Ovary (tissue), 7 donors: ENCODE measurements at regions not wholly inside any gene's neighbourhood (a gene's known extent, or its start where the extent isn't known, plus 50 kb on each side); places are given as distances from the start of the nearest gene placed in this dataset.

Source experiments
- DNase-seq, 5 donors: peaks; one replicate each; pipeline ENCODE4 v3.0.0-alpha.2; 2019 to 2020
- H3K27ac ChIP-seq, 2 donors: fragments of 200-600 bp; one replicate each; pipeline versions ENCODE4 v1.5.1 to v1.8.0; 2019 to 2022
- H3K27me3 ChIP-seq: fragments of 200-600 bp; one replicate; pipeline ENCODE4 v1.8.0; 2022
- H3K36me3 ChIP-seq: fragments of 200-600 bp; sonication (generic); one replicate; pipeline ENCODE4 v1.5.1; 2019
- H3K4me1 ChIP-seq: one replicate; pipeline ENCODE4 v1.8.1; 2013; ENCODE audit warnings: mild to moderate bottlenecking, moderate library complexity; ENCODE audit not compliant: insufficient read depth
- H3K4me3 ChIP-seq: fragments of 200-600 bp; sonication (generic); one replicate; pipeline ENCODE4 v1.5.1; 2017
- H3K9me3 ChIP-seq, 2 donors: fragments of 200-600 bp in 1 of 2; sonication (generic) in 1 of 2; one replicate each; pipeline versions ENCODE4 v1.5.1 to v1.8.1; 2013 to 2019; ENCODE audit warnings: mild to moderate bottlenecking in 1 of 2, moderate library complexity in 1 of 2
- EP300 ChIP-seq: sonication (generic); formaldehyde crosslinking; IDR thresholded peaks from one replicate; pipeline ENCODE4 v1.6.1; 2017; ENCODE audit warnings: antibody characterized with exemption
- POLR2A ChIP-seq: fragments of 450-650 bp; IDR thresholded peaks from one replicate; pipeline ENCODE4 v1.6.1; 2017; ENCODE audit warnings: antibody characterized with exemption, mild to moderate bottlenecking, moderate library complexity
- WGBS, 3 donors: extraction: QIAGEN DNeasy Blood & Tissue Kit in 1 of 3; methylation state at CpG; one replicate each; pipeline versions ENCODE4 v1.1.5 to v1.1.7; 2013 to 2017; 5-methylcytosine and 5-hydroxymethylcytosine counted together
- intact Hi-C, 4 donors: fragments of 100-400 bp; cut with DNase I; formaldehyde crosslinking; loops; one replicate each; pipeline versions ENCODE4 v1.11.0 to v1.15.1; 2022 to 2023
- TF ChIP-seq, protein P1 (sequence below), 3 donors: fragments of 450-650 bp in 2 of 3; fragments of 200-600 bp in 1 of 3; IDR thresholded peaks; one replicate each; pipeline versions ENCODE4 v1.5.1 to v1.8.0; 2016 to 2022; ENCODE audit warnings: antibody characterized with exemption in 3 of 3, mild to moderate bottlenecking in 1 of 3
- donor health status: DM: no; HTN: no; CAD: no; lungs with moderate emphysema.
- donor health status: DM: no; HTN: no; CAD: no.
- donor health status: Bipolar disorder and iron deficiency.
- donor health status: DM: no; HTN: no; CAD: no.
- donor health status: DM: yes; HTN: yes; CAD: no.

GRCh38 chr15:93501946-93502345 is 412.9 kb upstream of the RGMA start:
- Histone ChIP-seq H3K36me3 (no peaks in the 10 kb centered on the region), H3K4me1 (peaks cover 3% of the 10 kb centered on the region), H3K27ac (no peak overlapping the region), H3K27me3 (no peaks in the 10 kb centered on the region), H3K9me3 (no peaks in the 10 kb centered on the region), H3K4me3 (no peak overlapping the region)
- TF ChIP-seq EP300 (no peak), POLR2A (no peak)
- TF ChIP-seq, protein P1, sequence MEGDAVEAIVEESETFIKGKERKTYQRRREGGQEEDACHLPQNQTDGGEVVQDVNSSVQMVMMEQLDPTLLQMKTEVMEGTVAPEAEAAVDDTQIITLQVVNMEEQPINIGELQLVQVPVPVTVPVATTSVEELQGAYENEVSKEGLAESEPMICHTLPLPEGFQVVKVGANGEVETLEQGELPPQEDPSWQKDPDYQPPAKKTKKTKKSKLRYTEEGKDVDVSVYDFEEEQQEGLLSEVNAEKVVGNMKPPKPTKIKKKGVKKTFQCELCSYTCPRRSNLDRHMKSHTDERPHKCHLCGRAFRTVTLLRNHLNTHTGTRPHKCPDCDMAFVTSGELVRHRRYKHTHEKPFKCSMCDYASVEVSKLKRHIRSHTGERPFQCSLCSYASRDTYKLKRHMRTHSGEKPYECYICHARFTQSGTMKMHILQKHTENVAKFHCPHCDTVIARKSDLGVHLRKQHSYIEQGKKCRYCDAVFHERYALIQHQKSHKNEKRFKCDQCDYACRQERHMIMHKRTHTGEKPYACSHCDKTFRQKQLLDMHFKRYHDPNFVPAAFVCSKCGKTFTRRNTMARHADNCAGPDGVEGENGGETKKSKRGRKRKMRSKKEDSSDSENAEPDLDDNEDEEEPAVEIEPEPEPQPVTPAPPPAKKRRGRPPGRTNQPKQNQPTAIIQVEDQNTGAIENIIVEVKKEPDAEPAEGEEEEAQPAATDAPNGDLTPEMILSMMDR (IDR thresholded peaks at IDR 0.05): no peak
- no peak for DNase-seq
- intact Hi-C loops: no loop called here
- WGBS, 3 donors: 51 to 68% (median 60%) methylated on average over 2 of the region's 2 CpGs

- TF ChIP-seq EP300 (no peak), POLR2A (no peak)
- TF ChIP-seq, protein P1 (IDR thresholded peaks at IDR 0.05): no peak
- H3K9me3 ChIP-seq: no peaks in the 10 kb centered on the region
- H3K27ac ChIP-seq: no peak overlapping the region
- peaks cover 4% of the 10 kb centered on the region for H3K4me1 ChIP-seq
- no peak for DNase-seq
- 79 to 90% (median 89%) methylated on average over 2 of the region's 2 CpGs for WGBS, 3 donors
- H3K27me3 ChIP-seq: no peaks in the 10 kb centered on the region
- no peaks in the 10 kb centered on the region for H3K36me3 ChIP-seq
- intact Hi-C loops: no loop called here
- H3K4me3 ChIP-seq: no peak overlapping the region
These were observed 411.1 kb upstream of the RGMA start for GRCh38 chr15:93500155-93500554.

DNA sequence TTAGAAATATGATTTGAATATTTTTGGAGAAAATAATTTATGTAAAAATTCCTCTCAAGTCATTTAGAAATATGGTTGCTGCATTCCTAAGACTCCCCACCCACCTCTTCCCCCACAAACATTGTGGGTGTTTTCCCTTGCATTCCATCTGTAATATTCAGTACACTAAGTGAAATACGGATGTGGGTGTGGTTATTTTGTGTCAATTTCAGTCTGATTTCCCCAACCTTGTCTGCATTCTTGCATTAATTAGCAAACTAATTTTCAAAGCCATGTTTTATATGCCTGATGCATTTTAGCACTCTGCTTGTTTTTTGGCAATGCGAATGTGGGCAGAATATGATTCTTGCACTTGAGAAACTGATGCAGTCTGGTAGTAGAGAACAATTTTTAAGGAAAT is 408.3 kb upstream of the RGMA start:
- no peaks in the 10 kb centered on the region for H3K9me3 ChIP-seq
- TF ChIP-seq EP300: no peak
- intact Hi-C loops: no loop called here
- DNase-seq: no peak
- H3K36me3 ChIP-seq: no peaks in the 10 kb centered on the region
- 48 to 59% (median 48%) methylated on average over 2 of the region's 2 CpGs for WGBS, 3 donors
- no peak overlapping the region for H3K4me3 ChIP-seq
- no peaks in the 10 kb centered on the region for H3K27me3 ChIP-seq
- H3K4me1 ChIP-seq: peaks cover 4% of the 10 kb centered on the region
- H3K27ac ChIP-seq: no peak overlapping the region

DNA sequence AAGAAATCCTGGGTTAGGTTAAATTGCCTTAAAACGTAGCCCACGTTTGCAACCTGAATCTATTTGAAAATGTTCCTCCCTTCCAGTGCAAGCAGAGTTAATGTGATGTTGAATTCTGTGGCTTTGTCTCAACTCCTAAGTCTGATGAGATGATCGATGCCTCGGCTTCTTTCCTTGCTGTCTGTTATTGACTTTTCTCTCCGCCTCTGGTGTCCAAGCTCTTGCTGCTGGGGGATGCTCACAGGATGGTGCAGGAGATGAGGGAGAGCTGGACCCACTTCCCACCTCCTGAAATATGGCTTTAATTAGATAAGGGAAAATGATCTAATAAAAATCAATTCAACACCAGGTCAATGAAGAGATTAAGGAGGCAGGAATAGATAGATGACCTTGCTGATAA is 407.9 kb upstream of the RGMA start:
- 29 to 48% (median 33%) methylated on average over 5 of the region's 5 CpGs for WGBS, 3 donors
- H3K36me3 ChIP-seq: no peaks in the 10 kb centered on the region
- H3K4me1 ChIP-seq: peaks cover 4% of the 10 kb centered on the region
- H3K4me3 ChIP-seq: no peak overlapping the region
- intact Hi-C loops: no loop called here
- DNase-seq: no peak
- TF ChIP-seq EP300 (no peak), POLR2A (no peak)
- TF ChIP-seq, protein P1 (IDR thresholded peaks at IDR 0.05): no peak
- no peaks in the 10 kb centered on the region for H3K9me3 ChIP-seq
- H3K27me3 ChIP-seq: no peaks in the 10 kb centered on the region
- no peak overlapping the region for H3K27ac ChIP-seq

- H3K27ac ChIP-seq: no peak overlapping the region
- DNase-seq: no peak
- no peak for TF ChIP-seq POLR2A
- no peak for TF ChIP-seq EP300
- TF ChIP-seq, protein P1 (IDR thresholded peaks at IDR 0.05): no peak
- no peaks in the 10 kb centered on the region for H3K36me3 ChIP-seq
- H3K4me3 ChIP-seq: no peak overlapping the region
- 44 to 68% (median 46%) methylated on average over 9 of the region's 9 CpGs for WGBS, 3 donors
- H3K9me3 ChIP-seq: no peaks in the 10 kb centered on the region
- intact Hi-C loops: no loop called here
- H3K27me3 ChIP-seq: no peaks in the 10 kb centered on the region
- peaks cover 4% of the 10 kb centered on the region for H3K4me1 ChIP-seq
These were observed 407.0 kb upstream of the RGMA start for GRCh38 chr15:93495799-93496637.
